ENCODE measurements at regions not wholly inside any gene's neighbourhood (a gene's known extent, or its start where the extent isn't known, plus 50 kb on each side); places are given as distances from the start of the nearest gene placed in this dataset.

GRCh38 chr2:193980599-193980998, 1676.4 kb upstream of the SLC39A10 start:
- DNase-seq (ENCODE audit: low read depth), result no peak

- no peak for DNase-seq (ENCODE audit: low read depth)
Observed at GRCh38 chr2:193973781-193974180, 1683.2 kb upstream of the SLC39A10 start.

GRCh38 chr2:193966590-193966989, 1690.4 kb upstream of the SLC39A10 start:
- DNase-seq (ENCODE audit: low read depth), result no peak

GRCh38 chr2:193965263-193965662, 1691.8 kb upstream of the SLC39A10 start:
- no peak for DNase-seq (ENCODE audit: low read depth)

GRCh38 chr2:193963472-193964119, 1693.4 kb upstream of the SLC39A10 start:
- no peak for DNase-seq (ENCODE audit: low read depth)

GRCh38 chr2:193946806-193947205, 1710.2 kb upstream of the SLC39A10 start:
- DNase-seq (ENCODE audit: low read depth), result no peak

GRCh38 chr2:193943406-193943960, 1713.5 kb upstream of the SLC39A10 start:
- DNase-seq (ENCODE audit: low read depth), result no peak

- DNase-seq (ENCODE audit: low read depth), result no peak
Observed at GRCh38 chr2:193935114-193935513, 1721.9 kb upstream of the SLC39A10 start.

- no peak for DNase-seq (ENCODE audit: low read depth)
Observed at GRCh38 chr2:193929131-193929530, 1727.9 kb upstream of the SLC39A10 start.

GRCh38 chr2:193907561-193907960, 1712.8 kb upstream of the TMEFF2 start:
- no peak for DNase-seq (ENCODE audit: low read depth)

- no peak for DNase-seq (ENCODE audit: low read depth)
Observed at GRCh38 chr2:193900292-193900691, 1705.6 kb upstream of the TMEFF2 start.

- no peak for DNase-seq (ENCODE audit: low read depth)
Observed at GRCh38 chr2:193895226-193895625, 1700.5 kb upstream of the TMEFF2 start.

- DNase-seq (ENCODE audit: low read depth), result no peak
Observed at GRCh38 chr2:193894081-193894480, 1699.3 kb upstream of the TMEFF2 start.

GRCh38 chr2:193891023-193891422, 1696.3 kb upstream of the TMEFF2 start:
- no peak for DNase-seq (ENCODE audit: low read depth)

- DNase-seq (ENCODE audit: low read depth), result no peak
Observed at GRCh38 chr2:193885419-193885818, 1690.7 kb upstream of the TMEFF2 start.

- DNase-seq (ENCODE audit: low read depth), result no peak
Observed at GRCh38 chr2:193883820-193884219, 1689.1 kb upstream of the TMEFF2 start.

GRCh38 chr2:193876980-193877379, 1682.2 kb upstream of the TMEFF2 start:
- no peak for DNase-seq (ENCODE audit: low read depth)

GRCh38 chr2:193869564-193869963, 1674.8 kb upstream of the TMEFF2 start:
- DNase-seq (ENCODE audit: low read depth), result no peak

GRCh38 chr2:193868833-193869232, 1674.1 kb upstream of the TMEFF2 start:
- no peak for DNase-seq (ENCODE audit: low read depth)

- no peak for DNase-seq (ENCODE audit: low read depth)
Observed at GRCh38 chr2:193868132-193868531, 1673.4 kb upstream of the TMEFF2 start.

- no peak for DNase-seq (ENCODE audit: low read depth)
Observed at GRCh38 chr2:193867454-193867853, 1672.7 kb upstream of the TMEFF2 start.

GRCh38 chr2:193861557-193861956, 1666.8 kb upstream of the TMEFF2 start:
- no peak for DNase-seq (ENCODE audit: low read depth)

GRCh38 chr2:193847991-193848390, 1653.3 kb upstream of the TMEFF2 start:
- no peak for DNase-seq (ENCODE audit: low read depth)

GRCh38 chr2:193847130-193847529, 1652.4 kb upstream of the TMEFF2 start:
- no peak for DNase-seq (ENCODE audit: low read depth)

Measured in stimulated activated CD8-positive, alpha-beta memory T cell treated with anti-CD3 and anti-CD28 coated beads, Interleukin-4, amount 100 ng/mL, for 24 hours (primary cell).